ENCODE measurements at regions not wholly inside any gene's neighbourhood (a gene's known extent, or its start where the extent isn't known, plus 50 kb on each side); places are given as distances from the start of the nearest gene placed in this dataset.

- H3K56ac ChIP-seq (ENCODE audit: extremely low read depth, insufficient read depth, low read length) = no peak overlapping the region
- no peaks in the 10 kb centered on the region for H3K36me3 ChIP-seq (ENCODE audit: control insufficient read depth, insufficient read depth, low read length)
- H4K5ac ChIP-seq (ENCODE audit: low read depth, low read length) = no peak overlapping the region
- no peaks in the 10 kb centered on the region for H3K9me3 ChIP-seq (ENCODE audit: control insufficient read depth, insufficient read depth, low read length)
- TF ChIP-seq RFX5 (IDR thresholded peaks at IDR 0.05; ENCODE audit: low read depth, low read length) = no peak
- TF ChIP-seq CTCF (conservative IDR thresholded peaks at IDR 0.05; ENCODE audit: low read depth, low read length) = no peak
- no peak for TF ChIP-seq MAZ (IDR thresholded peaks at IDR 0.05; ENCODE audit: borderline replicate concordance, low read depth, low read length)
- TF ChIP-seq NFE2L2 (IDR thresholded peaks at IDR 0.05; ENCODE audit: low read depth, low read length) = no peak
- no peak for TF ChIP-seq MXI1 (IDR thresholded peaks at IDR 0.05; ENCODE audit: borderline replicate concordance, low read depth, low read length)
- no peak for TF ChIP-seq BHLHE40 (IDR thresholded peaks at IDR 0.05; ENCODE audit: low read depth, low read length)
- no peak for TF ChIP-seq USF2 (IDR thresholded peaks at IDR 0.05; ENCODE audit: low read depth, low read length)
- TF ChIP-seq CHD1 (IDR thresholded peaks at IDR 0.05; ENCODE audit: low read depth, low read length) = no peak
- no peak for TF ChIP-seq ELK1 (IDR thresholded peaks at IDR 0.05; ENCODE audit: borderline replicate concordance, low read depth, low read length)
- no peak for TF ChIP-seq SMC3 (IDR thresholded peaks at IDR 0.05; ENCODE audit: low read depth, low read length)
- no peak for TF ChIP-seq CEBPB (IDR thresholded peaks at IDR 0.05; ENCODE audit: low read depth, low read length)
- TF ChIP-seq MAFK (IDR thresholded peaks at IDR 0.05; ENCODE audit: low read depth, low read length) = no peak
- TF ChIP-seq FOS (IDR thresholded peaks at IDR 0.05; ENCODE audit: low read depth, low read length) = no peak
- TF ChIP-seq POLR2A (IDR thresholded peaks at IDR 0.05; ENCODE audit: low read depth, low read length) = no peak
- no peak for TF ChIP-seq RCOR1 (IDR thresholded peaks at IDR 0.05; ENCODE audit: insufficient replicate concordance, low read length)
- TF ChIP-seq RAD21 (IDR thresholded peaks at IDR 0.05; ENCODE audit: low read length) = no peak
- H3K4me1 ChIP-seq (ENCODE audit: control insufficient read depth, insufficient read depth, low read length) = no peaks in the 10 kb centered on the region
- BruUV-seq (replicated peaks) = no TSS peak
- no peak overlapping the region for H3K9ac ChIP-seq (ENCODE audit: low read depth, low read length)
- DNase-seq (no peak), ATAC-seq (ENCODE audit: low read depth) (no peak)
- H3K4me3 ChIP-seq (ENCODE audit: insufficient read depth, low read depth, low read length) = no peak overlapping the region
- no peak overlapping the region for H3K18ac ChIP-seq (ENCODE audit: low read depth, low read length)
- H2AFZ ChIP-seq (replicated peaks; ENCODE audit: low read length, poor library complexity) = no peak overlapping the region
- POLR2A ChIA-PET (ENCODE audit: unreplicated experiment) = no interaction called here
- no peak overlapping the region for H2AK9ac ChIP-seq (replicated peaks; ENCODE audit: low read depth, low read length, poor library complexity)
- dilution Hi-C loops (cut with HindIII; ENCODE audit: low sequenced_read_pairs, unreplicated experiment) = no loop called here
- no peak overlapping the region for H2BK20ac ChIP-seq (ENCODE audit: low read depth, low read length)
- H3K27ac ChIP-seq (ENCODE audit: insufficient read depth, low read length) = no peak overlapping the region
- CTCF ChIA-PET = no interaction called here
- no peak overlapping the region for H2BK5ac ChIP-seq (ENCODE audit: low read depth, low read length, poor library complexity, severe bottlenecking)
- no peaks in the 10 kb centered on the region for H4K20me1 ChIP-seq (ENCODE audit: insufficient read depth, low read length)
- no peak overlapping the region for H3K4me2 ChIP-seq (ENCODE audit: low read depth, low read length)
- in situ Hi-C loops (cut with MboI; ENCODE audit: low sequenced_read_pairs) = no loop called here
- no peak overlapping the region for H2AK5ac ChIP-seq (ENCODE audit: low read depth, low read length)
- H3K9me1 ChIP-seq (ENCODE audit: insufficient read depth, low read length) = no peaks in the 10 kb centered on the region
- no CpG with 5 or more reads among the region's 3 CpGs for WGBS, 2 experiments (ENCODE audit: extremely low coverage in 2 of 2, insufficient read length in 1 of 2)
- H4K8ac ChIP-seq (ENCODE audit: low read depth in 2 of 2, low read length in 2 of 2) = no peak overlapping the region
- no peak overlapping the region for H3K14ac ChIP-seq (replicated peaks; ENCODE audit: low read depth, low read length)
- no peaks in the 10 kb centered on the region; the same call in none of the 2 replicates for H3K27me3 ChIP-seq (ENCODE audit: control insufficient read depth, insufficient read depth, low read length)
- no peak overlapping the region for H4K91ac ChIP-seq (ENCODE audit: insufficient read depth, low read depth, low read length)
- no peaks in the 10 kb centered on the region for H3K79me1 ChIP-seq (ENCODE audit: low read depth in 1 of 2, low read length in 2 of 2)
- no peak overlapping the region for H2BK120ac ChIP-seq (ENCODE audit: low read depth, low read length)
- H3K4ac ChIP-seq (ENCODE audit: low read depth, low read length) = no peak overlapping the region
- H3K23ac ChIP-seq (ENCODE audit: low read depth, low read length) = no peak overlapping the region
- H2BK15ac ChIP-seq (ENCODE audit: low read depth, low read length) = no peak overlapping the region
- intact Hi-C loops (cut with micrococcal nuclease) = no loop called here
Observed at GRCh38 chr17:5635949-5636348, 51.6 kb upstream of the NLRP1 start.
